ENCODE measurements at regions not wholly inside any gene's neighbourhood (a gene's known extent, or its start where the extent isn't known, plus 50 kb on each side); places are given as distances from the start of the nearest gene placed in this dataset.

GRCh38 chr14:66076176-66076575 is 410.0 kb upstream of the CCDC196 start:
- no peak for TF ChIP-seq CTCF (IDR thresholded peaks at IDR 0.05; ENCODE audit: borderline replicate concordance, insufficient read depth, low read depth, low read length)
- no peak overlapping the region for H3K4me3 ChIP-seq (ENCODE audit: low read depth, low read length)

- TF ChIP-seq CTCF (IDR thresholded peaks at IDR 0.05; ENCODE audit: borderline replicate concordance, insufficient read depth, low read depth, low read length) = no peak
- H3K4me3 ChIP-seq (ENCODE audit: low read depth, low read length) = no peak overlapping the region
Observed at GRCh38 chr14:66078006-66078405, 408.2 kb upstream of the CCDC196 start.

GRCh38 chr14:66081594-66082376 is 404.4 kb upstream of the CCDC196 start:
- no peak for TF ChIP-seq CTCF (IDR thresholded peaks at IDR 0.05; ENCODE audit: borderline replicate concordance, insufficient read depth, low read depth, low read length)
- H3K4me3 ChIP-seq (ENCODE audit: low read depth, low read length) = no peak overlapping the region

- no peak overlapping the region for H3K4me3 ChIP-seq (ENCODE audit: low read depth, low read length)
- TF ChIP-seq CTCF (IDR thresholded peaks at IDR 0.05; ENCODE audit: borderline replicate concordance, insufficient read depth, low read depth, low read length) = no peak
Observed at GRCh38 chr14:66085224-66085623, 400.9 kb upstream of the CCDC196 start.

- no peak overlapping the region for H3K4me3 ChIP-seq (ENCODE audit: low read depth, low read length)
- no peak for TF ChIP-seq CTCF (IDR thresholded peaks at IDR 0.05; ENCODE audit: borderline replicate concordance, insufficient read depth, low read depth, low read length)
Observed at GRCh38 chr14:66085665-66086064, 400.5 kb upstream of the CCDC196 start.

- no peak for TF ChIP-seq CTCF (IDR thresholded peaks at IDR 0.05; ENCODE audit: borderline replicate concordance, insufficient read depth, low read depth, low read length)
Observed at GRCh38 chr14:66087231-66087630, 398.9 kb upstream of the CCDC196 start.

GRCh38 chr14:66088656-66089055 is 397.5 kb upstream of the CCDC196 start:
- H3K4me3 ChIP-seq (ENCODE audit: low read depth, low read length) = no peak overlapping the region
- TF ChIP-seq CTCF (IDR thresholded peaks at IDR 0.05; ENCODE audit: borderline replicate concordance, insufficient read depth, low read depth, low read length) = no peak

More at GRCh38 chr14:66087231-66087630, 398.9 kb upstream of the CCDC196 start:
- H3K4me3 ChIP-seq (ENCODE audit: low read depth, low read length) = no peak overlapping the region

All from GM12875 (cell line).